CD4-positive, alpha-beta T cell treated with Interleukin-1 beta for 1 hour (primary cell): ENCODE measurements at regions not wholly inside any gene's neighbourhood (a gene's known extent, or its start where the extent isn't known, plus 50 kb on each side); places are given as distances from the start of the nearest gene placed in this dataset.

ENCODE experiments used
- DNase-seq, 2 donors: peaks; one replicate each; pipeline ENCODE4 v3.0.0-alpha.2; 2020 to 2022

DNA sequence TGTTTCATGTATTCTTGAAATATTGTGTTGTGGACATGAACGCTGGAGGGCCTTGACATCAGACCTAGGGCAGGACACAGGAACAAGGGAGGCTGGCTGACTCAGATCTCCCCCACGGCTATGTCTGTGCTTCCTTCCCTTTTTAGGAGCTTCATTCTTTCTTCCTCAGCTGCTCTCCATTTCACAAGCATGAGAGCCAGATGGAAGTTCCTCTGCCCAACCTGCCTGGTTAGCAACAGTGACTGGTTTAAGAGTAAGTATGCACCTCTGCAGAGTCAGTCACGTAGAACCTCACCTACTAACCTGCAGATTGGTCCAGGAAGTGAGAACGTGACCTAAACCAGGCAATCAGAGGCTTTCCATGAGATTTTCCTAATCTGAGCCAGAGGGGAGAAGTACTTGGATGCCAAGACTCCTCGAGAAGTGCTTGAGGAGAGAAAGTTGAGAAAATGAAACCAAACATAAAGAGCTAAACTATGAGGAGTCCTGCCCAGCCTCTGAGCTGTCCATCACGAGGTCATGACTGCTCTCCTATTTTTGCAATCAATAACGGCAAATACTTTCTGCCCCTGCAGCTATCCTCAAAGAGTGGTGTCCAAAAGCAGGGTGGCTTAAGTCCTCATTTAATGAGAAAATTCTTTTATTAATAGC is 465.2 kb upstream of the CITED2 start:
- DNase-seq, result peak; percentile 2 to 71

DNA sequence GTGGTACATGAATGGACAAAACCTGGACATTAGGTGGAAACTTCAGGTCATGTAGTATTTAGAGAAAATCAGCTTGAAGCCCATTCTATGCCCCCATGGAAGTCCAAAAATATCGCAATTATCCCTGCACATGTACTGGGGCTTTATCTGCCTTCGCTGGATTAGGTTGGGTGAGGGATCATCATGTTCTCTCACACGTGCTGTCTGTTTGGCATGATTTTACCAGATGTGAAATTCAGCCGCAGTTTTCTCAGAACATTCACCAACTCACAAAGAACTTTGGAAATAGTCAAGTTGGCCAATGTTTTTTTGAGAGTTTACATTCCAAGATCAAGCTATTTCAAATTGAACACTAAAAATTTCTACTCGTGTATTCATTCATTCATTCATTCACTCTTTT is 459.8 kb upstream of the CITED2 start:
- no peak for DNase-seq

DNA sequence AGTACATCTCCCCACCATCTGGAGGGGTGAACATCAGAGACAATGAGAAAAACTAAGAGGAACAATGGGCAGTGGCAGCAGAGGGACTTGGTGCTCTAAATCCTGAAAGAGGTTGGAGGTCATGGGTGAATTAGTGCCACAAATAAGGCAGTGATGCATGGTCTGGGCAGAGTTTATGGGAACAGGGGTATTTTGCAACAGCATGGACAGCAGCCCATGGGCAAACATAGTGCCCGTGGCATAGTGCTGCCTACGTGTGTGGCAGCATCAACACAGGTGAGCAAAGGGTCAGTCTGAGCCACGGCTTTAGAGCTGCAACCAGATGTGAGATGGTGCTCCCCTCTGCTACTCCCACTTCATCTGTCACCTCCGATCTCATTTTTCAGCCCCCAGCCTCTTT is 459.1 kb upstream of the CITED2 start:
- DNase-seq, result no peak

DNA sequence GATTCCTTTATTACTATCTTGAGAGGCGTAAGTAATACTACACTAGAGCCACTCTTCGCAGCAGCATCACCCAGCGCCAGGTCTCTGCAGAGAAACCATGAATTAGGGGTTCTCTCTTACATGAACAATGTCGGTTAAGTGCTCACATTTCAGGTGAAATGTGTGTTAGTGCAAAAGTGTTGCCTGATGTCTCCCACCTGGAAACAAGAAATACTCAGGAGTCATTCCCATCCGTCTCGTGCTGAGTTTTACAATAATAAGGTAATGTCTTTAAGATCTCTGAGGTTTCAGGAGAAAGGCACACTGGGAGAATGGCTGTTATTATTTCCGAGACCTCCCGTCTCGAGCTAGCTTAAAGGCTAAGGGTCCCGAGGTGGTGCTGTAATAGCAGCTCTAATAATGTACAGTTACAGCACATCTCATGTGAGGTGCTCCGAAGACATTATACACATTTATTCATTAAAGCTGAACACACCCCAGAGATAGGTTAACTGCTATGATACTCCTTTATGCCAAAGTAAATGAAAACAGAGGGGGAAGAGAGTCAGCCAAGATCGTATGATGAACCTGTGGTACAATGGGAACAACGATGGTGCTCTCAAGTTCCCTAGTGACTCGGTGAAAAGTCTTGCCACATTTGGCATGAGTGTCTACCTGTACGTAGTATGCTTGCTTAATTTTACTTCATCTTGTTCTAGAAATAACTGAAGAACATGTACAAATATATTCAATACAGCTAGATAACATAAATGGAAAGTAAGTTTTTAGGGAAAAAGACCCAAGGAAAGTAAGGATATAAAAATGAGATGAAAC is 458.3 kb upstream of the CITED2 start:
- DNase-seq, result no peak

DNA sequence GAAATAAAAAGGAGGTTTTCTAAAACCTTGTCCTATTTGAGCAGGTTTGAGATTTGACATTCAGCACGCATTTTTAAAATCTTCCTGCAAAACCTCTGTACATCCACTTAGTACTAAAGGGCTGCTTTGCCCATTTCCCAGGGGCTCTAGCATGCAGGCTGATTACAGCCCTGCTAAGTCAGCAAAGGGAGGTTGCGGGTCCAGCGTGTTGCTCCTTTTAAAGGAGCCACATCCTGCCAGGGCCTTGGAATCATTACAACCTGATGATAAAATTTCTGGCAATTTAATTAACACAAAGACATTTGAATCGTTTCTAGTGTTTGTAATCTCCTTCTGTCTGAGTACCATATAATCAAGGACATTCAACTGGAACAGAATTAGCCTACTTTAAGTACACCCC is 455.1 kb upstream of the CITED2 start:
- no peak for DNase-seq

DNA sequence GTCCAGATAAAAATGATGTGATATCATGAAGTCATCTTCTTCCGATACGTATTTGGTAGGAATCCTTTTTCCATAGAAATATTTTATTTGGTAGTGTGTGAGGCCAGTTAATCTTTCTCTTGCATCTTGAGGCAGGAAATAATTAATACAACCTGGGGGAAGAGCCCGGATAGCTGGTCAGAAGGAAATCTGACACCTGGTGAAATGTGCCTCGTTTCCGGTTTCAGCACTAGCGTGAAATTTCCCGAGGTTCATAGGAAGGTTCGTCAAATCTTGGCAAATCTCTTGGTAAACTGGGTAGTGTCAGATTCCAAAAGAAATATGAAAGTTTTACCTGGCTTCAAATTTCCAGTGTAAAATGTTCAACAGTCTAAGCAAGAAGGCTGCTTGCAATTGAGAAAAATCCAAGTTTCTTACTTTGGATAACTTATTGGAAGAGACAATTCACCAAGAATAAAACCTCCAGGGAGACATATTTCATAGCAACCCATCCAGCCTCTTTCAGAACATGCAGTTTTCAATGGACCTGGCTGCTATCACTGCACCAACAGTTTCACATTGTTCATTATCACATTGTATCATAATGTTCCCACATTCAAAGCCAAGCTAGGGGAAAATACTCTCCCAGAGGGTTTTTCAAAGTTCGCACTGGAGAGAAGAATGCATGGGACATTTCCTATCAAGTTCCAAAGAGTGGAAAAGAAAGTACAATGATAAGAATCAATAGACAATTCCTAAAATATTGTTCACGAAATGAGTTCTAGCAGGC is 454.5 kb upstream of the CITED2 start:
- DNase-seq, result no peak

DNA sequence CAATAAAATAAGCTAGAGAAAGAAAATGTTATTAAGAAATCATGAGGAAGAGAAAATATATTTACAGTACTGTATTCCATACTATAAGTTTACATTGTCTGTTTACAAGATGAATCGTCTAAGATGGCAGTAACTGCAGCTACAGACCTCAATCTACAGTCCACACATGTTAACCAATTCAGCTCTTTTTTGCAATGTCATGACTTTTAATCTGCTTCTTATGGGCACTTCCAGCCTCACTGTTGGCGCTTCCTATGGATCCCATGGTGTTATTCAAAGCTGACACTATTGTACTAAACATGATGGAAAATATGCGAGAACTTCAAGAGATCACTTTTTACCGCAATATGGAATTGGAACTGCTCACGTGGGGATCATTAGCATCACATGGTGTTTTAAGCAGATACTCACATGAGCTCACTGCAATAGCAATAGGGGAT is 451.5 kb upstream of the CITED2 start:
- no peak for DNase-seq

DNA sequence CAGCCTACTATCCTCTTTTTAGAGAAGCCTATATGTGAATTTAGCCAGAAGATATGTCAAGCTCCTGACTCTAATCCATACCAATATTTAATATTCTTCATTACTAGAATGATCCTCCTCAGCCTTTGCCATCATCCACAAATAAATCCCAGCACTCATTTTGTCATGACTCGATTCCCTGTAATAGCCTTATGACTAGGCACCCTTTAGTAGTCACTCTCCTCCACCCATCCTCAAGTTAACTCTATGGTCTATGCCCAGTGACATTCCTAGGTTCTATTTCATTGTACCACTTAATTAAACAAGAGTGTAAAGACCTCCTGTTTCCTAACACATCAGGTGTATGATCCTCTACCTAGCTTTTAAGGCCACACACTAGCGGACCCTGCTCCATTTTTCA is 450.4 kb upstream of the CITED2 start:
- no peak for DNase-seq

DNA sequence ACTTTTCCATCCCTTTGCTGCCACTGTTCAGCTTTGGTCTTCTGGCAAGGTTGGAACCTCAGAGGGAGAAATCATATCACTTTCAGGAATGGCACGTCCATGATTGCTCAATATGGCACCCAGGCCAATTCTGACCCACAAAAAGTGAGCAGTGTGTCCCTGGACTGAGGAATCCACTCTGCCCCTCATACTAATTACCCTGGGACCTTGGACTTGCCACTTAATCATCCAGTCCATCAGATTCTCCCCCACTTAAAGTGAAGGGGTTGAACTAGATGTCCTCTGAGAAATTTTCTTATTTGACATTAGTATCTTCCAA is 449.3 kb upstream of the CITED2 start:
- no peak for DNase-seq

DNA sequence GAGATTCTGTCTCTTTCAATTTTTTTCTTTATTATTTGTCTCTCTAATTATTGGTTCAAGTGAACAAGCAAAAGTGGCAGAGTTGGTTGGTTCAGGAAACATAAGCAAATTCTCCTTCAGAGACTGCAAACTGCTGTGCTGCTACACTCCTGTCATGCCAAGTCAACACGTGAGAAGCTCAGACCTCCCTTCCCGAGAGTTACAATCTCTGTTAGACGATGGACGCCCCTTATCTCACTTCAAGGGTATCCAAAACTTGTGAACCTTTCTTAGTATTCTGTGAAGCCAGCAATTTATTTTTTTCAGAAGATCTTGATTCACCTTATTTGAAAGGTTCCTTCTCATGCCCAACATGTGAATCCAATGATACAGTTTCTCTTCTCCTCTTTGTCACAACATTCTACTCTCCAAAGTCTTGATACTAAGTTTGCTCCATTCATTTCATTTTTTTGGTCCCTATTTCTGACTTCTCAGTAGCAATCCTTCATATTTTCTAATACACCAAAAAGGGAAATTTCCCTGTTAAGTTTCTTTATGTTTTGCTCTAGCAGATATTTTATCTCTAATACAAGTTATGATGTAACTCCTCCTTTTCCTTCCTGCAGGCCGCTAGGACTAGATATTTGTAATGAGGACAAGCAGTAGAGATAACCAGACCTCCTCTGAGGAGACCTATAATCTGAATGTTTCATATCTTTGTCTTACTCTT is 448.8 kb upstream of the CITED2 start:
- DNase-seq, result no peak

DNA sequence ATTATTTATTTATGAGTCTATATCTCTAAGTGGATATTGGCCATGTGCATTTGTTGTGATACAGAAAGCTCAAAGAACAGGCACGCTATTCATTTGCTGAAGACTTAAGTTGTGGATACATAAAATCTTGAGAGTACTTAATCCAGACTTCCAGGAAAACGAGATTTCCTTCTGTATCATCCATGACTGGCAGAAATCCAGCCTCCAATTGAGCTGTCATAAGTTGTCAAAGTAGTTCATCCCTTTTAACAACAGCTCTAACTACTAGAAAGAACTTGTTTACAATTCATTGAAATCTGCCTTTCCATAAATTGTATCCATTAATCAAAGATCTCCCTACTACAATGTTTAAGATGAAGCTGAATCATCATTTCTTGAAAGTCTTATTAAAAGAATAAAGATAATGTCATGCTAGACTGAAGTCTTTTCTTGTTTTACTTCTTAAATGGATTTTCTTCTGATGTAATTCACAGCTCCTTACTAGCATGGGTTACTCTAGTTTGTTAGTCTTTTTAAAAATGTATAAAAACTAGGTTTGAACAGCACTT is 447.3 kb upstream of the CITED2 start:
- DNase-seq, result no peak

DNA sequence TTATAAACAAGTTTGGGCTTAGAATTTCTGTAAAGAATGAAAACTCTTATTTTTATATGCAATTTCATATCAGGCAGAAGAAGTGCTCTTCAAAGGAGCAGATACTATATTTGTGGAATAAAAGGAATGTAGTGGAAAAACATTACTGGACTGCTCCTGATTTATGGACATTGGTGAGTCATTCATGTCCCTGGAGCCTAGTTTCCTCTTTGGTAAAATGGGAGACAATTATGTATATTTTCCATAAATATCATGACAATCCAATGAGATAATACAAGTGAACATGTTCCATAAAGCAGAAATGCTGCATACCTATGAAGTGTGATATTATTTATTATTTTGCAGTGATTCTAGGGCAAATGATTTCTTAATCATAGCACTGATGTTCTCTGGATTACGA is 445.8 kb upstream of the CITED2 start:
- DNase-seq, result no peak

DNA sequence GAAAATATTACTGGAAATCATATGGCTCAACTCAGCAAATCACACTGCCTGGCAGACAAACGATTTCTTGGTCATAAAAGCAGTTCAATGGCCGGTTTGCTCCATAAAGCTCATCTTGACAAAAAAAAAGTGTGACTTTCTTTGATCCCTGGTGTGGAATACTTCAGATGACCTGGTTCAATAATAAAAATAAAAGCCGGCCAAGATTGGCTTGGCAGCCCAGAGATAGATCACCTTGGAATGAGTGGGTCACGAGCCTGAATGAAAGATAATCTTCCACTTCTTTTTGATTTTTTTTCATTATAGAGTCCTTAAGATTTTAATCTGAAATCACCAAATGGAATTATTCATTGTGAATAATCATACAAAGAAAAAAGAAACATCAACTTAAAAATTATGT is 445.3 kb upstream of the CITED2 start:
- no peak for DNase-seq

DNA sequence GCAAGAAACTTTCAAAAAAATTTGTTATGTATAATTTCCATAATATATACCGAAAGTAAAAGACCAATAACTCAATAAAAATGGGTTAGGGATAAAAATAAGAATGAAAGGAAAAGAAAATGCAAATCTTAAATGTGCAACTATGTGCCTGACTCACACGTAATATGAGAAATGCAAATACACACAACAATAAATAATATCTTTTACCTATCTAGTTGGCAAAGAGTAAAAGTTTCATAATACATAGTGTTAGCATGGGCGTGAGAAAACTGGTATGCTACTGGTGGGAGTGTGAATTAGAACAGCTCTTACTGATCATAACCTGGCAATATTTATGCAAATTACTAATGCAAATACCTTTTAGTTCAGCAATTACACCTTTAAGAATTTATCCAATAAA is 438.5 kb upstream of the CITED2 start:
- DNase-seq, result no peak

DNA sequence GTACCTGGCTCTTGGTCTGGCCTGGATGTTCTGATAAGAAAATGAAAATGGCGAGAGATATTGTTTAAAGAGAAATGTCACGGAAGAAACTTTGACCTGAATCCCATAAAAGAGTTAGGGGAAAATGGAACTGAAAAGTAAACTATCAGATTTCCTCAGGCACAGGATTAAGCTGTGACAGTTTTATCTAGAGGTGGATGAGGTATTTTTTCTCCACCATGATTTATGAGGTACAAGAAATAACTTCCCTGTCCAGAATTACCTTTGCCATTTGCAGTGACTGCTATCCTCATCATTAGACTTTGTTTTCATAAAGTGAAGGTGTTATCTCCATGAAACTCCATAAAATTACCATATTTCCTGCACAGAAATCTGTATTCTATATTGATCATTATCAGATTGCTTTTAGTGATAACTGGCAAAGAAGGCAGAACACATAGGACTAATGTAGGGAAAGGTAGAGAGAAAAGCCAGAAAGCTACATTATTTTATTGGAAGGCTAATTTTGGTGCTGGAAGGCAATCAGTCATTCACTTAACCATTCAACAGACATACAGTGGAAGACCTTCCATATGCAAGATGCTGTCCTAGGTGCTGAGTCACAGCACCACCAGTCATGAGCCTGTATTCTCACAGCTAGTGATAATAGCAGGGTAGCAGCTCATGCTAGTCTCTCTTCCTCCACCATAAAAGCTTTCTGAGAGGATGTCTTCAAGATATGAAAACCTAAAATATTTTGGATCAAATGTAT is 427.3 kb upstream of the CITED2 start:
- DNase-seq, result no peak

DNA sequence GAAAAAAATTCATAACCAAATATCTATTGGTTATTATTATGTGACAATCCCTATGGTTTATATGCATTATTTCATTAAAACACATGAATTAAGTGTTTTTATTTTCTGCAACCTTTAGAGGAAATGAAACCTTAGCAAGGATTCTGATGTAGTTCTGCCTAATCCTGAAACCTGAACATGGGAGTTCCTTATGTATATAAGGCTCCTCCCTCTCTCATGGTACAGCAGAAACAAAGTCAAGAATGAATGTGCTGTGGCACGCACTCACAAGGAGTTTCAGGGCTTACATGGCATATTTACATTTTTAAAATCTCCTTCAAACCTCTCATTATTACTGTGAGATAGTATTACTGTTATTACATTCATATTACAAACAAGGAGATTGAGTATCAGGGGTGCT is 426.4 kb upstream of the CITED2 start:
- DNase-seq, result no peak

DNA sequence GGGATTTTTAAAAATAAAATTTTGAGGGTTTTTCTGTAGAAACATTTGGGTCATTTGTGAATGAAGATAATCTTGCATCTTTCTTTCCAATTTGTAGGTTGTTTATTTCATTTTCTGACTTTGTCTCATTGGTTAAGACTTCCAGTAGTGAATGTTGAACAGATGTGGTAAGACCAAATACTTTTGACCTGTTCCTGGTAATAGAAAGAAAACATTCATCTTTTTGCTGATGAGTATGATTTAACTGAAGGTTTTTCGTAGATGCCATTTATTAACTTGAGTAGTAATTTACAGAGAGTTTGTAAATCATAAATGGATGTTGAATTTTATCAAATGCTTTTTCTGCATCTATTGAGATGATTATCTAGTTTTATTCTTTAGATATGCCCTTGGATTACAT is 416.1 kb upstream of the CITED2 start:
- no peak for DNase-seq

DNA sequence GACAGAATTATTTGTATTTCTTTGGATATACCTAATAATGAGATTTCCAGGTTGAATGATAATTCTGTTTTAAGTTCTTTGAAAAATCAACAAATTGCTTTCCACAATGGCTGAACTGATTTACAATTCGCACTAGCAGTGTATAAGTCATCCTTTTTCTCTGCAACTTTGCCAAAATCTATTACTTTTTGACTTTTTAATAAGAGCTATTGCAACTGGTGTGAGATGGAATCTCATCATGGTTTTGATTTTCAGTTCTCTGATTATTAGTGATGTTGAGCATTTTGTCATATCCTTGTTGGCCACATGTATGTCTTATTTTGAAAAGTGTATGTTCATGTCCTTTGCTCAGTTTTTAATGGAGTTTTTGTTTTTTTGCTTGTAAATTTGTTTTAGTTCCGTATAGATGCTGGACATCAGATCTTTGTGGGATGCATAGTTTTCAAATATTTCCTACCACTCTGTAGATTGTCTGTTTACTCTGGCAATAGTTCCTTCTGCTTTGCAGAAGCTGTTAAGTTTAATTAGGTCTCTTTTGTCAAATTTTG is 409.8 kb upstream of the CITED2 start:
- DNase-seq, result no peak

DNA sequence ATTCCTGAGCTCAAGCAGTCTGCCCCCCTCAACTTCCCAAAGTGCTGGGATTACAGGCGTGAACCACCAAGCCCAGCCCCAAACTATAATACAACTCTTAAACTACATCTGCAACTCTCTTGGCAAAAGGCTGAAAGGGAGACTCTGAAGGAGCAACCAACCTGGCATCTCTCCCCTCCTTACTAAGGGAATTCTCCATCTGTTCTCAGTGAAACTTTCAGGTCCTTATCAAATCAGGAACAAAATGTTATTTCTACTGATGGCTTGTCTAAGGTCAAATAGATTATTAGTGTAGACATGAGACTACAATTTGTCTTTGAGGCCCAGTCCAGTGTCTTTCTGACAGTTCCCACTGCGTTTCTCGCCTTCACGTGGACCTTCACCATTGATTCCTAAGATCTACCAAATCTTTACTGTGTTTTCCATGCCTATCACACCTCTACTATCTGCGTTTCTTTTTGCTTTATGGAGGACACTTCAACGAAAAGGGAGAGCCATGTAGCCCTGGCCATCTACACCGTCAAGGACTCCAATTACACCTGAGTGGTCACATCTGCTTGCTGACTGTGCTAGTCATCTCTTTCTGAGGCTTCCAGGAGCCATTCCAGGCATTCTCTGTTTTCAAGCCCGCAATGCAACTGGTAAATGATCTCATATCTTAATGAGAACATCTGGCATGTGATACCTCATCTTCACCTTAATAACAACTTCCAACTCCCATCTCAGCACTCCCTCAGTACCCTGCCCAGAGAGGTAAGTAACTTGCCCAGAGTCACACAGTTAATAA is 405.7 kb upstream of the CITED2 start:
- no peak for DNase-seq

DNA sequence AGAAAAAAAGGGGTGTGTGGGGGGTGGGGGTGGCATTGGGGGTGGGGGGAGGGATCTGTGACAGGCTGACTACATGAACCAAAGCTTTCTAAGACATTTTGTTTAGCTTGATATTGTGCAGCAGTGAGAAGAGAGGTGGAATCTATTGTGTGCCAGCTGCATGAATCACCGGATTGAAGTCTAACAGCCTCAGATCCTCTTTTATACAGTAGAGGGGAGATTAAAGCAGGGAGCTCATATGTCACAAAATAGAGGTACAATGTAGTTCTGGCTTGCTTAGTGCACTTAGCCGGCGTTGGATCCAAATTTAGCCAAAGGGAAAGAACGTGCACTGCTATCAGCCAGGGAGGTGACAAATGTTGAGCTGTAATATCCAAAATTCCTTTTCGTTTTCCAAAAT is 404.2 kb upstream of the CITED2 start:
- no peak for DNase-seq

DNA sequence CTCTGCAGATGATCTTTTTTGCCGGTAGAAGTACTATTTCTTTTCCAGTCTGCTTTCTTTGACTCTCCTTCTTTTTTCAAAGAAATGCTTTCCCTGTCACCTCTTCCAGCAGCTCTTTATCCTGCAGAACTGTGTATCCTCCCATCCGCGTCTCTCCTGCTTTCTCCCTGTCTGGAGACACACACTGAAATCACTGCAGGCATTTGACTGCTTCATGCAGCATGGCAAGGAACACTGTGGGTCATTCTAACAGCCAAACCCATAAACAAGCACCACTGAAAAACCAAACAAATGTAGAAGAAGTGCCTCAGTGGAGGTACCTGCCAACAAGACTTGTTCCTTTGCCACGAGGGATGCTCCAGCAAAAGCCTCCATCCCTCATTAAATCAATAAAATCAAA is 403.7 kb upstream of the CITED2 start:
- DNase-seq, result no peak
